ENCODE measurements at regions not wholly inside any gene's neighbourhood (a gene's known extent, or its start where the extent isn't known, plus 50 kb on each side); places are given as distances from the start of the nearest gene placed in this dataset.

- in situ Hi-C loops (cut with MboI; ENCODE audit: low sequenced_read_pairs, unreplicated experiment), result no loop called here
- no peak for TF ChIP-seq CTCF (IDR thresholded peaks at IDR 0.05; ENCODE audit: borderline replicate concordance, control extremely low read depth, extremely low read depth, insufficient read depth, missing control alignments)
- DNase-seq (ENCODE audit: low spot score), result no peak
Measured at GRCh38 chr1:105138458-105138893, 1388.8 kb downstream of the AMY1C start.

DNA sequence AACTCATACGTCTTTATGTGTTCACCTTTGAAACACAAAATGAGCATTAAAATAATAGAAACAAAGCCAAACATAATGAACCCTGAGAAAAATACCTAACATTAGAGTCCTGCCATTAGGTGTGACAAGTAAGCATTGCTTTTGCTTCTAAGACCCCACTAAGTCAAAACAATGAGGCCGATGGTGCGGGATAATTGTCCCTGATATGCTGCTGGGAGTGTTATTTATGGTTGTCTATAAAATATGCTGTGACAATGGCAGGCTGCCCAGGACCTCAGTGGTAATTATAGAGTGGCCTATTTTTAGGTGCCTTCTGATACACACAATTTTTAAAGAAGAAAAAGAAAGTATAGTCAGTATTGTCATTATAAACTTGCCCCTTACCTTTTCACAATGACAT lies 1423.1 kb downstream of the AMY1C start:
- no peak for DNase-seq (ENCODE audit: low spot score)
- no peak for TF ChIP-seq CTCF (IDR thresholded peaks at IDR 0.05; ENCODE audit: borderline replicate concordance, control extremely low read depth, extremely low read depth, insufficient read depth, missing control alignments)
- in situ Hi-C loops (cut with MboI; ENCODE audit: low sequenced_read_pairs, unreplicated experiment), result no loop called here

GRCh38 chr1:105180789-105181188 lies 1431.1 kb downstream of the AMY1C start:
- in situ Hi-C loops (cut with MboI; ENCODE audit: low sequenced_read_pairs, unreplicated experiment), result no loop called here
- TF ChIP-seq CTCF (IDR thresholded peaks at IDR 0.05; ENCODE audit: borderline replicate concordance, control extremely low read depth, extremely low read depth, insufficient read depth, missing control alignments), result no peak

DNA sequence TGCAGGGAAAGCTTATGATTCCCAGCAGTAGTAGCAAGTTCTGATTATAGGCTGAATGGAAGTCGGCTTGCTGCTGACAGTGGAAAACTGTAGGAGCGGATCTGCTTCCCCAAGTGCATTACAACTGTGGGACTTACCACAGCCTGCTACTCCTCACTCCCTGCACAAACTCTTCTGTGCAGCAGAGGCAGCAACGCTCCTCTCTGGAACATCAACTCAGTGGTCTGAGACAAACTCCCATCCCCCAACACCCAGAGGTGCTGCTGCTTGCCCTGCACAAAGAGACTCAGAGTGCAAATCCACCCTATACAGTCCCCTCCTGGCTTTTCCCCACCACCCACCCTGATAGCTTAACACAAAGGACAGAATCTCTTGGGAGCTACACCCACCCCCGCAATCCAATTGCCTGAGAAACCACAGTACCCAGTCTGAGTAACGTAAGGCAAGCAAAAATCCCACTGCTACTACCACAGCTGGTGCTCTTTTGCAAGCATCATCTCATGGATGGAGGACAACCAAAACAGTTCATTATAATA lies 1455.2 kb downstream of the AMY1C start:
- no peak for TF ChIP-seq CTCF (IDR thresholded peaks at IDR 0.05; ENCODE audit: borderline replicate concordance, control extremely low read depth, extremely low read depth, insufficient read depth, missing control alignments)
- DNase-seq (ENCODE audit: low spot score), result no peak
- in situ Hi-C loops (cut with MboI; ENCODE audit: low sequenced_read_pairs, unreplicated experiment), result no loop called here

More at GRCh38 chr1:105180789-105181188, 1431.1 kb downstream of the AMY1C start:
- DNase-seq (ENCODE audit: low spot score), result no peak

DNA sequence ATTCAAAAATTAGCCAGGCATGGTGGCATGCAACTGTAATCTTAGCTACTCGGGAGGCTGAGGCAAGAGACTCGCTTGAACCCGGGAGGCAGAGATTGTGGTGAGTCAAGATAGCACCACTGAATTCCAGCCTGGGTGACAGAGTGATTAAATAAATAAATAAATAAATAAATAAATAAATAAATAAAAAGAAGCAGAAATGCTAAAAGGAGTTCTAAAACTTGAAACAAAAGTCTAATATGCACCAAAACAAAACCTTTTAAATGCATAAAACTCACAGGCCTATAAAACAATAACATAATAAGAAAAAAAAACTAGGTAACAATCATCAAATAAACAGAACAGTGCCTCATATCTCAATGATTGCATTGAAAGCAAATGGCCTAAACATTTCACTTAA lies 1458.9 kb downstream of the AMY1C start:
- in situ Hi-C loops (cut with MboI; ENCODE audit: low sequenced_read_pairs, unreplicated experiment), result no loop called here
- no peak for TF ChIP-seq CTCF (IDR thresholded peaks at IDR 0.05; ENCODE audit: borderline replicate concordance, control extremely low read depth, extremely low read depth, insufficient read depth, missing control alignments)
- no peak for DNase-seq (ENCODE audit: low spot score)

- DNase-seq (ENCODE audit: low spot score), result no peak
- TF ChIP-seq CTCF (IDR thresholded peaks at IDR 0.05; ENCODE audit: borderline replicate concordance, control extremely low read depth, extremely low read depth, insufficient read depth, missing control alignments), result no peak
- in situ Hi-C loops (cut with MboI; ENCODE audit: low sequenced_read_pairs, unreplicated experiment), result no loop called here
Measured at GRCh38 chr1:105210747-105211146, 1461.0 kb downstream of the AMY1C start.

Data from GM13976 (cell line).